ENCODE measurements at regions not wholly inside any gene's neighbourhood (a gene's known extent, or its start where the extent isn't known, plus 50 kb on each side); places are given as distances from the start of the nearest gene placed in this dataset.

DNA sequence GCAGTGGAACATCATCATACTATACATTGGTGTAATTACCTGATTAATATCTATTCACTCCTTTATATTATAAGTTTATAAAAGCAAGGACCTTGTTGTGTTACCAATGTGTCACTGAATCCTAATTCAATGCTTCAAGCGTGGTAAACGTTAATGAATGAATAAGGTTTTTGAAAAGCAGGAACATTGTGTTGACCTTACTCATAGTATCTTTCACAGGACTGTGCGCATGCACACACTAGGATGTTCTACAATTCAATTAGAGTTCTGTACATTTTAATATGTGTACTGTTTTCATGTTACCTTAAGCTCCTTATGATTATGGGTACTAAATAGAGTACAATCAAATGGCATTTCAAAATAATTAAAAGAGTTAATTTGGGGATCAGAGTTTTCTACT, 578.5 kb downstream of the BMP2 start:
- DNase-seq (ENCODE audit: low read depth, low spot score) = no peak
- H3K9me3 ChIP-seq (ENCODE audit: control insufficient read depth, insufficient read depth, low read length) = no peaks in the 10 kb centered on the region
- TF ChIP-seq, protein P1, sequence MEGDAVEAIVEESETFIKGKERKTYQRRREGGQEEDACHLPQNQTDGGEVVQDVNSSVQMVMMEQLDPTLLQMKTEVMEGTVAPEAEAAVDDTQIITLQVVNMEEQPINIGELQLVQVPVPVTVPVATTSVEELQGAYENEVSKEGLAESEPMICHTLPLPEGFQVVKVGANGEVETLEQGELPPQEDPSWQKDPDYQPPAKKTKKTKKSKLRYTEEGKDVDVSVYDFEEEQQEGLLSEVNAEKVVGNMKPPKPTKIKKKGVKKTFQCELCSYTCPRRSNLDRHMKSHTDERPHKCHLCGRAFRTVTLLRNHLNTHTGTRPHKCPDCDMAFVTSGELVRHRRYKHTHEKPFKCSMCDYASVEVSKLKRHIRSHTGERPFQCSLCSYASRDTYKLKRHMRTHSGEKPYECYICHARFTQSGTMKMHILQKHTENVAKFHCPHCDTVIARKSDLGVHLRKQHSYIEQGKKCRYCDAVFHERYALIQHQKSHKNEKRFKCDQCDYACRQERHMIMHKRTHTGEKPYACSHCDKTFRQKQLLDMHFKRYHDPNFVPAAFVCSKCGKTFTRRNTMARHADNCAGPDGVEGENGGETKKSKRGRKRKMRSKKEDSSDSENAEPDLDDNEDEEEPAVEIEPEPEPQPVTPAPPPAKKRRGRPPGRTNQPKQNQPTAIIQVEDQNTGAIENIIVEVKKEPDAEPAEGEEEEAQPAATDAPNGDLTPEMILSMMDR (IDR thresholded peaks at IDR 0.05; ENCODE audit: low read depth, low read length) = no peak
- no peak overlapping the region for H3K27ac ChIP-seq (ENCODE audit: low read depth, low read length)
- no peak overlapping the region for H3K4me3 ChIP-seq (ENCODE audit: low read depth, low read length)
- H3K27me3 ChIP-seq (ENCODE audit: control insufficient read depth, insufficient read depth, low read length) = no peaks in the 10 kb centered on the region
- ChIA-PET CTCF (interaction anchor here (1.1 kb wide), 1 partner anchor 60 kb away, joined by 3 read pairs; no protein-coding TSS in a partner anchor), POLR2A (no interaction called here)

DNA sequence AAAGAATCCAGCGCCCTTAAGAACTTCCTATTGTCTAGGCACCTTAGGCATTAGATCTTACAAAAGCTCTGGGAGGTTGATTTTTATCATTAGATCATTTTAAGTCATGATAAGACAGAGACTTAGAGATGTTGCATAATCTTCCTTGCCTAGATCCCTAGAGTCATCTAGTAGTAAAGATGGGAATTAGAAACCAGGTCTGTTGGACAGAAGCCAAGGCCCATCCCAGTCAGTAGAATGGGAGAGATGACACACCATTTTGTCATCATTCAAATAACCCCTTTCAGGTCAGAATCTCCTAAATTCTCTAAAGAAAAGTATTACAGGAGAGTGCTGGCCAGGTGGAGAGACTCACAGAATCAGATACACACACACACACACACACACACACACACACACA, 579.1 kb downstream of the BMP2 start:
- Histone ChIP-seq H3K27ac (ENCODE audit: low read depth, low read length) (no peak overlapping the region), H3K27me3 (ENCODE audit: control insufficient read depth, insufficient read depth, low read length) (no peaks in the 10 kb centered on the region), H3K9me3 (ENCODE audit: control insufficient read depth, insufficient read depth, low read length) (no peaks in the 10 kb centered on the region), H3K4me3 (ENCODE audit: low read depth, low read length) (no peak overlapping the region)
- ChIA-PET CTCF (no interaction called here), POLR2A (no interaction called here)
- TF ChIP-seq, protein P1 (IDR thresholded peaks at IDR 0.05; ENCODE audit: low read depth, low read length) = no peak
- no peak for DNase-seq (ENCODE audit: low read depth, low spot score)

DNA sequence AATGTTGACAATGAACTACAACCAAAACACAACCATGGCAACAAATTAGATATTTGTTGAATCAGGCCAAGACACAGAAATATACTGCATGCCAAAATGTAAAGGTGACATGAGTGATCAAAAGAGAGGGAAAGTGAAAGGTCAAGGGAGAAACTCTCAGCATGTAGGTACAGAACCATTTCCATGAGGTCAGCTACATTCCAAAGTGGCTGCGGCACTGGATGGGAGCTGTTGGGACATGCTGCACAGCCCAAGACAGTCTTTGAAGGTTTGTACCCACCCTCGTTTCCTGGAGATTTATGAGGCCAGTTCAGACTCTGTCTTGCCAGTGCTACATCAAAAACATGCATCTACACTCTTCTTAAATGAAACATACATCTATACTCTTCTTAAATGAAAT, 579.9 kb downstream of the BMP2 start:
- no peak for DNase-seq (ENCODE audit: low read depth, low spot score)
- H3K27me3 ChIP-seq (ENCODE audit: control insufficient read depth, insufficient read depth, low read length) = no peaks in the 10 kb centered on the region
- TF ChIP-seq, protein P1 (IDR thresholded peaks at IDR 0.05; ENCODE audit: low read depth, low read length) = no peak
- no peak overlapping the region for H3K4me3 ChIP-seq (ENCODE audit: low read depth, low read length)
- no peaks in the 10 kb centered on the region for H3K9me3 ChIP-seq (ENCODE audit: control insufficient read depth, insufficient read depth, low read length)
- POLR2A ChIA-PET = no interaction called here
- no peak overlapping the region for H3K27ac ChIP-seq (ENCODE audit: low read depth, low read length)
- CTCF ChIA-PET = no interaction called here

DNA sequence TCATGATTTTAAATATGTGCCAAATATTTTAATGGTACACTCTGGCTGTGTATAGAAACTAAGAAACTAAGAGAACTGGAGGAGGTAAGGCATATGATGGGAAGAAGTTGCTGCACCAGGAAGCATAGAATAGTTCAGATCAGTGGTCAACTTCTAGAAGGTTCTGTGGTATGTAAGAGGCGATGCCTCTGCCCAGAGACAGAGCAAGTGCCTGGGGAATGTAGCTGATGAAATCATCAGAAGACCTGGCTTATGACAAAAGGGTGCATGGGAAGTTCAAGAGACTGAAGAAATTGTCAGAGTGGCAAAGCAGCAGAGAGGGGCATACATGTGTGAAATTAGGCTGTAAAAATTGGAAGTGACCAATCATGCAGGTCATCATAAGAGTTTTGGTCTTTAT, 580.8 kb downstream of the BMP2 start:
- no peaks in the 10 kb centered on the region for H3K27me3 ChIP-seq (ENCODE audit: control insufficient read depth, insufficient read depth, low read length)
- no peak overlapping the region for H3K4me3 ChIP-seq (ENCODE audit: low read depth, low read length)
- H3K9me3 ChIP-seq (ENCODE audit: control insufficient read depth, insufficient read depth, low read length) = no peaks in the 10 kb centered on the region
- DNase-seq (ENCODE audit: low read depth, low spot score) = no peak
- TF ChIP-seq, protein P1 (IDR thresholded peaks at IDR 0.05; ENCODE audit: low read depth, low read length) = no peak
- H3K27ac ChIP-seq (ENCODE audit: low read depth, low read length) = no peak overlapping the region
- ChIA-PET POLR2A (no interaction called here), CTCF (no interaction called here)

DNA sequence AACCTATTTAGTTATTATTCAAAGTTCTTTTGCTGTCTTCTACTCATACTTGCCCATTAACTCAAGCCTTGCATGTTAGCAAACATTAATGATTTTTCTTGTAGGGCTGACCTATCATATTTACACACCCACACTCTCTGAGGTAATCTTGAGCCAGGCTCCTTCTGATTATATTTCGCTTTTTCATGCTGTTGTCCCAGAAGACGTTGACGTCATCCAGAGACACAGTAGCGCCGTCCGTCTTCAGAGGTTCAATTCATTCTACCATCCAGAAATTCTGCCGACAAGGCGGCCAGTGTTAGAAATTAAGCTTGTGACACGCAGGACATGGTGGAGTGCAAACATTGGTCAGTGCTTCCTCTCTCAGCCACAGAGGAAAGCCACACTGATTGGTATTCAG, 584.7 kb downstream of the BMP2 start:
- ChIA-PET CTCF (no interaction called here), POLR2A (no interaction called here)
- Histone ChIP-seq H3K4me3 (ENCODE audit: low read depth, low read length) (no peak overlapping the region), H3K27ac (ENCODE audit: low read depth, low read length) (no peak overlapping the region), H3K27me3 (ENCODE audit: control insufficient read depth, insufficient read depth, low read length) (no peaks in the 10 kb centered on the region), H3K9me3 (ENCODE audit: control insufficient read depth, insufficient read depth, low read length) (no peaks in the 10 kb centered on the region)
- DNase-seq (ENCODE audit: low read depth, low spot score) = no peak
- TF ChIP-seq, protein P1 (IDR thresholded peaks at IDR 0.05; ENCODE audit: low read depth, low read length) = no peak
